ENCODE measurements at regions not wholly inside any gene's neighbourhood (a gene's known extent, or its start where the extent isn't known, plus 50 kb on each side); places are given as distances from the start of the nearest gene placed in this dataset.
"Not testable (repeated sequence)": the region's sequence is repeated elsewhere in the genome, so short reads cannot be mapped to it uniquely, and the experiment has no call there.

- DNase-seq: no peak
Observed at GRCh38 chr10:62498271-62498670, 124.1 kb downstream of the ZNF365 start.

- not testable (repeated sequence) for DNase-seq
Observed at GRCh38 chr10:62500116-62500515, 125.9 kb downstream of the ZNF365 start.

DNA sequence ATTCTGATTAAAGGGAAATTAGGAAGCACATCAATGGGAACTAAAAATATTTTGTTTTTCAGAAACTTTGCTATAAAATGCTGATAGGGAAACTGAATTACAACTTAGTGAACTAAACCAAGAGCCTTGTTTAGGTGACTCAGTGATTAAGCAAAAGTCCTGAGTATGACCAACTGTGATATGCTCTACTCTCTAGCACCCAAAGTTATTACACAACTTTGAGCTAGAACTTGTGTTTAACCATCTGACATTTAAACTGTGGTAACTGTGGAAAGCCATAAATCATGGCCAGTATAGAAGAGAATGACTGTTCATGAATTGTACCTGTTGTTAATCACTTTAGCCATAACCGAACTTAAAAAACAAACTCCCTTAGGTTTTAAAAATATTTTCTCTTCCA lies 127.4 kb downstream of the ZNF365 start:
- DNase-seq: peak; percentile 26

- peak; percentile 18 for DNase-seq
Observed at GRCh38 chr10:62502995-62503613, 128.9 kb downstream of the ZNF365 start.

DNA sequence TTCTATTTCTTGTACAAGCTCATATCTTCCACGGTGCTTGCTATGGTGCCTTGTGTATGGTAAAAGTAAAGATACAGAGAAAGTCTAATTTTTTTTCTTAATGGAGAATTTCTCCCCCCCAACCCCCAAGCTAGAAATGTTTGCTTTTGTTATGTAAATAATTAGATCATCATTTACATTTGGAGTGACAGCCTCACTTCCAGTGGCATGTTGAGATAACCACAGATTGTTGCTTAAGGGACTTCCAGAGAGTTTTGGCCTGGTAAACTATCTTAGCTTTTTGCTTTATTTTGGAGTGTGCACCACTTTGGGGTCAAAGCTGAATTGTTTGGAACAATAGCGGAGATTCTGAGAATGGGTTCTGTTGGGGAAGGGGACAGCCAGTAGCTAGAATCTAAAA lies 129.7 kb downstream of the ZNF365 start:
- DNase-seq: no peak

DNA sequence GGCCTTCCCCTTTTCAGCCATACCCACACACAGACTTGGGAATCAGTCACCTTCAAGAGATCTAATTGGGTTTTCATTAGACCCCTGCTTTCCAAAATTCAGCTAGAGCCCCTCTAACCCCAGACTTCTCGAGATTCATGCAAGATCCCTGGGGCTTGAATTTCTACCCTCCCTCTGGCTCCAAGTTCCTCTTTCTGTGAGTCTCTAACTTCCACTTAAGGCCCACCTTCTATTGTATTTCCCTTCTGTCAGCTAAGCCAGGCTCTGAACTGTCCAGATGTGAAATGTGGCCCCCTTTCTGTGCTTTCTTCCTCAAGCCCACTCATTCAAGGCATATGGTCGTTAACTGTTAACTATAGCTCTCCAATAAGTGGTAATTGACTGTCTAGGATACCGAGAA lies 132.2 kb downstream of the ZNF365 start:
- no peak for DNase-seq

DNA sequence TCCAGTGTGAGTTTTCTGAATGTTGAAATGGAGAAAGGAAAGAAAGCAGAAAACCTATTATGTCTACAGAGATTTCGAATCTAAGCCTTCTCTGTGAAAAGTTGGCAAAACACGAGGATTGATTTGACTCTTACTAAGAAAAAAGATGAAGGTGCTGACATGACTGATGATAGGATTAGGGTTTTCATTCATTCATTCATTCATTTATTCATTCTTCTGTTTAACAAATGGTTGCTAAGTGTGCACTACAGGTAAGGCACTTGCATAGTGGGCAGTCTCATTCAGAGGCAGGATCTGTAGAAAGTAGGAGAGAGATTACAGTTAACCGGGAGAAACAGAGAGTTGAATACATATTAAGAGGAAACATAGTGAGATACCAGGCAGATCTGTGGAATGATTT lies 137.1 kb downstream of the ZNF365 start:
- no peak for DNase-seq

DNA sequence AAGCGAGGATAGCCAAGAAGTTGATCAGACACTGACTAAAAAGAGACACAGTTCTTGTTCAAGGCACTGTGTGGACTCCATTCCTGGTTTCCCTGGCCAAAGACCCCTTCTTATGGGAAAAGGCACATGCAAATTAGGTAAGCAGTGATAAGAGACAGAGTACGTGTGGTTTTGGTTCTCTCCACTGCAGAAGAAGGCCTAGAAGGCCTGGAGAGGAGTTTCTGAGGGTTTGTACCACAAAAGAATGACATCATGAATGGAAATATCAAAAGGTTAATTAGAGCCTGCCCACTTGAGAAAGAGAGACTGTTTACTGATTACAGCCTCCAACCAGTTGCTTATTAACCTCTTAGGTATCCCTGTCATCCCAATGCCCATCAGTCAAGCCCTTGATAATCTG lies 137.5 kb downstream of the ZNF365 start:
- DNase-seq: no peak

DNA sequence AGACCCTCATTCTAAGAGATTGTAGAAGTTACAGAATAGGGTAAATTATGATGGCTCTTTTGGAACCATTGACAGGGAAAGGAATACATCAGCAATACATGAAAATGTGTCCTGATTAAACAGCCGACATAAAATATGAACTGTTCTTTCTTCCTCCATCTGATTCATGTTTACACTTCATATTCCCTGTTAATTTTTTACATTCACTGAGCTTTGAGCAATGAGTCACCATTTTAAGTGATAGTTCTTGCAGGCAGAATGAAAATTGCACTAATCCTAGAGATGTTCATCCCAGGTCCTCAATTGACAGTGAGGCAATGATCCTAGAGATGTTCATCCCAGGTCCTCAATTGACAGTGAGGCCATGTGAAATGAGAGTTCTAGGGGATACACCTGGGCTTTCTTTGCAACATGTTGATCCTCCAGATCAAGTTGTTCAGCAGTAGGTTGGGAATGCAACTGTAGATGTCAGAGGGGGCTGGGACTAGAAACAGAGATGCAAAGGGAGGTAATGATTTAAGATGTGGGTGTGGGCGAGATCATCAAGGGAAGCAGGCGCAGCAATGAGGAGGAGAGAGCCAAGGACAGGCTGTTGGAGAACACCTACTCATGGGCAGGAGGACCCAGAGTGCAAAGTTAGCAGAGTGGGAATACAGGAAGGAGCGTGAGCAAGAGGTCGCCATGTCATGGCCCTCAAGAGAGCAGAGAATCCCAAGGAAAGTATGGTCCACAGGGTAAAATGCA lies 138.7 kb downstream of the ZNF365 start:
- DNase-seq: peak; percentile 40

DNA sequence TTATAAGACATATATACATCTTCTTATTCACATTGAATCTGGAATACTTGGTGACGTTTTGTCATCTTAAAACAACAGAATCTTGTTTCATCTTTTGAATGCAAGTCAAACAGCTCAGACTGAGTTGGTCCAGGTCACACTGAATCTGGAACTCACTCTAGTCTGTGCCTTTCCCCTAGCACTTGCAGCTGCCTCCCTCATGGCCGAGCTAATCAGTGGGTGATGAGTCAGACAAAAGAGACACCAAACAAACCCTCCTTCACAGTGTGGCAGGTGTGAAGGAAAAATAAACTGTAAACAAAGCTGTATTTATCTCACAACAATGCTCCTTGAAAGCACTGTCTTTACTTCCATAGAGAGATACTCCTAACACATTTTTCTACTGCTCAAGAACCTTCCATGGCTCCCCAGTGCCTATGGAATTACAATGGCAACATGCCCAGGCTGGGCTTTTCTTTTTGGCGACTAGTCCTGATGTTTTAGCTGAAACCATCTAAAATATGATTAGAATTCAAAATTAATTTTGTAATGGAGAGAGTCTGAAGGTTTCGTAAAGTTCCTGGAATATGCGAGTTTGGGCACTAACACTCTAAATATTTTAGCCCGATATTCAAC lies 140.0 kb downstream of the ZNF365 start:
- DNase-seq: no peak

DNA sequence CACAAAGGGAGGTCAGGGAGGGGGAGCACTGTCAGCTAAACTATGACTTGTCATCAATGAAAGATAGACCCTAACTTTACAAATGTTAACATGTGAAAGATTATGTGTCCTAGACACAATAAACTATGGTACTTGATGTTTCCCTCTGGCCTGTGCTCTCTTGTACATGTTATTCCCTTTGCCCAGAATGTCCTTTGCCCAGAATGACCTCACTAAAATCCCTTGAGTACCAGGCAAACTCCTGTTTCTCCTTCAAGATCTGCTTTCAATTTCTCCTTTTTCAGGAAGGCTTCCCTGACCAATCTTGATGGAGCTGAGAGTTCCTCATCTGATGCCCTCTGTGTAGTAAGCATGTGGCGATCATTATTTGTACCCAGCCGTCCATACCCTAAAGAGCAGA lies 143.1 kb downstream of the ZNF365 start:
- DNase-seq: no peak

DNA sequence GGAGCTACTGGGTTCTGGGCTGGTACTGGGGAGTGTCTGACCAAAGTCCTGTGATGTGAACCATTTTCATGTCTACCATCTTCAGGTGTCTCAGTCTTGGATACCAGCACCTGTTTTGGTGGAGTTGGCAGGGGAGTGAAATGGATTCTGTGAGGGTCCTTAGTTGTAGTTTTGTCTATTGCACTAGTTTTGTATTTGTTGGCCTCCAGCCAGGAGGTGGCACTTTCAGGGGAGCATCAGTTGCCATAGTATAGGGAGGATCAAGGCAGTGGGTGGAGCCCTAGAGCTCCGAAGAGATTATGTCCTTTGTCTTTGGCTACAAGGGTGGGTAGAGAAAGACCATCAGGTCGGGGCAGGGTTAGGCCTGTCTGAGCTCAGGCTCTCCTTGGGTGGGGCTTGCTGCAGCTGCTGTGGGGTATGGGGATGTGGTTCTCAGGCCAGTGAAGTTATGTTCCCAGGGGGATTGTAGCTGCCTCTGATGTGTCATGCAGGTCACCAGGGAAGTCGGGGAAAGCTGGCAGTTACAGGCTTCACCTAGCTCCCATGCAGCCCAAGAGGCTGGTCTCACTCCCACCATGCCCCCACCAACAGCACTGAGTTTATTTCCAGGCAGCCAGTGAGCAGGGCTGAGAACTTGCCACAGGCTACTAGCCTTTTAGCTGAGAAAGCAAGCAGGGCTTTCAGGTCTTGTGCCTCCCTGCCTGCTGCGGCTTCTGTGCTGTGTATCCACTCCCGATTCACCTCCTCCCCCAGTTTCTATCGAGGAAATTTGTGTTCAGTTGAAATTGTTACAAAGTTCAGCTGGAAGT lies 153.1 kb downstream of the ZNF365 start:
- DNase-seq: no peak

DNA sequence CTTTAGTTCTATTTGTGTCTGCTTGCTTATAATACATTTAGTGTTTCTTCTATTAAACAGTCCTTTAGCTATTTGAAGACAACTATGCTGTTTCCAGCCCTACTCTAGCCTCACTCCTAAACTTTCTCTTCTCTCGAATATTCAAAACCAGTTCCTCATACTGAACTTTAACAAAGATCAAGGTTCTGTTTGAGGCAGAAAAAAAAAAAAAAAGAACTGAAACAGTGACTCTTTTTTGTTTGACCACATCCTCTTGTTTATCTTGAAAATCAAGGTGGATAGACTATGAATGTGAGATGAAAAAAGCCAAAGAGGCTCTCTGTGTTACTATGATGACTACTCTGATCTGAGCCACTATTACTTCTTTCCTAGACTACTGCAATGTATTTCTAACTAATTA lies 154.3 kb downstream of the ZNF365 start:
- no peak for DNase-seq

GRCh38 chr10:62529396-62529795 lies 155.2 kb downstream of the ZNF365 start:
- DNase-seq: peak; percentile 32

DNA sequence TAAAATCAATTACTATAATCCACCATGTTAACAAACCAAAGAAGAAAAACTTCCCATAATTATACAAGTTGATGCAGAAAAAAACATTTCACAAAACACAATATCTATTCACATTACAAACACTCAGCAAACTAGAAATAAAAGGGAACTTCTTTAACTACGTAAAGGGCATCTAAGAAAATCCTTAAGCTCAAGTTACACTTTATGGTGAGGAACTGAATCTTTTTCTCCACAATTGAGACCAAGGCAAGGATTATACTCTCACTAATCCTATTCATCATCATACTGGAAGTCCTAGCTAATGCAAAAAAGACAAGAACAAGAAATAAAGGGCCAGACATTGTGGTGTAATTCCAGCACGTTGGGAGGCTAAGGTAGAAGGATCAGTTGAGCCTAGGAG lies 159.9 kb downstream of the ZNF365 start:
- DNase-seq: no peak

GRCh38 chr10:62538606-62539005 lies 164.4 kb downstream of the ZNF365 start:
- DNase-seq: no peak

- DNase-seq: no peak
Observed at GRCh38 chr10:62540389-62540788, 166.2 kb downstream of the ZNF365 start.

DNA sequence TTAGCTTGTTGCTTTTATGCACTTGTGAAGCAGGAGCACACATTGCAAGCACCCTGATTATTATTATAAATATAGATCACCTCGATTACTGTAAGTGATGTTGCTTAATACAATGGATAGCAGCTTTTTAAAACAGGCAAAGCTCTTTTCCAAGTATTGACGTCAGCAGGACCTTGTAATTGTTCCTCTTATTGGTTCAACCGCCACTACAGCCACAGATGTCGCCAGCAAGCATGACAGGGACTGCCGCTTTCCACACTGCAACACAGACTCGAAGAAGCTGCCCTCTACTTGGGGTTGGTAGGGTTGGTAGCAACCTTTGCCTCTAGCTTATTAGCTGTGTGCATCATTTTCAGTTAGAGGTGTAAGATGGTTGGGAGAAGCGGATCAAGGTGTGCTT lies 167.6 kb downstream of the ZNF365 start:
- no peak for DNase-seq

DNA sequence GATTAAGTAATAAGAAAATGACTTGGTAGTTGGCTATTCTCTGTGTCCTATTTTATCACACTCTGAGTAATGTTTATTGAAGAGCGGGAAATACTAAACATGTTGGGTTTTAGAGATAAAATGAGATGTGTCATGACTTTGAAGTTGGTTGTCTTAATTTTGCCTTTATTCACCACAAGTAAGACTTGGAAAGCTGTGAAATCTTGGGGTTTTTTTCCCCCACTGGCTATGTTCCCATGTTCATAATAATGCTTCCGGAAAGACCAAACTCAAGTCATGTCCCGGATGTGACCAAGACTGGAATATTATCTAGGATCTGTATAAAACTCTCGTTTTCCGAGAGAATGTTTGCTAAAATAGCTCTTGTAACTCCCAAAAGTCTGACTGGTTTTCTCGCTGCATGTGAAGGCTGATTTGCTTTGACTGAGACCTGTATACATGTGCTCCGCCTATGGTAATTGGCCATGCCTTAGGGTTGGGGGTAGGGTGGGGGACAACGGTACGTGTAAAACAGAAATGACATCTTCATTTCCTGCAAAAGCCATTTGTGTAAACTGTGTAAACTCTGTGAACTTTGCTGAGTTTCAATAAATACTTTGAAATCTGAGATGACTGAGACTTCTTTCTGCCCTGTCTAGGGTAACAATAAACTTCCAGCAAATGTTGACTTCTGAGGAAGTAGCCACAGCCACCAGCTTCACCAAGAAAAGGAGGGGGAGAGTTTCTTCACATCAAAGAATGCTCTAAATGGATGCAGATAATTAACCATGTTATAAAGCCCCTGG lies 169.6 kb downstream of the ZNF365 start:
- DNase-seq: no peak

- DNase-seq: peak; percentile 77
Observed at GRCh38 chr10:62545160-62546066, 171.2 kb downstream of the ZNF365 start.

GRCh38 chr10:62548686-62549085 lies 174.5 kb downstream of the ZNF365 start:
- no peak for DNase-seq

DNA sequence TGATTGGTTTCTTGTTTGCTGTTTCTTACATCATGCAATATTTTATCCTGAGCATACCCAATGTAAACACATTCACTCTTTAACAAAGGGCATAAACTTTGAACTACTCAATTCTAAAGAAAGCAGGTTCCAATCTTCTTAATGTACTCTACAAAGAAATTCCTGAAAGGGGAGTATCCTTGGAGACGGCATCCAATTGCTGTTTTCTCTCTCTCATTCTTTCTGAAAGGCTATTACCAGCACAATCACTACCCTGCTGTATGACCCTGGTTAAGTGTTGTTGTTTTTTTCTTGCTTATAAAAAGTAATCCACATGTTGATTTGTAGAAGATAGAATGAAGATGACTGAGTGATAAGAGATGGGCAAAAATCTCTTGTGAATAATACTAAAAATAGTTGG lies 176.0 kb downstream of the ZNF365 start:
- no peak for DNase-seq

All from fibroblast of upper back skin (primary cell).